ENCODE measurements at regions not wholly inside any gene's neighbourhood (a gene's known extent, or its start where the extent isn't known, plus 50 kb on each side); places are given as distances from the start of the nearest gene placed in this dataset.
"Not testable (repeated sequence)": the region's sequence is repeated elsewhere in the genome, so short reads cannot be mapped to it uniquely, and the experiment has no call there.

DNA sequence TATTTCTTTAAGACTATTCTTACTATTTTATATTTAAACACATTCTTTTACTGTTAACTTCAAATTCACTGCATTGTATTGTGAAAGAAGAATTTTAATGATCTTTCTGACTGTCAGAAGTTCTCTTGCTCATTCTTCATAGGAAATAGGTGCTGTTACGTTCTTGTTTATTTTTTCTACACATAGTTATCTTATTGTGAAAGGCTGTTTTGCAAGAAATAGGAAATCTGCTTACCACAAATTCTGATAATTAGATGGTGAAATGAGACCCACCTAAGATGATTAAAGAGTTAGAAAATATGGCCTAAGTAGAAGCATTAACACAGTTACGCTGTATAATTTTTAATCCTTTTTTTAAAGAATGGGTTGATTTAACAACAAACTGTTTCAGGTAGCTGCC is 316.1 kb upstream of the ZFP42 start:
- H3K27me3 ChIP-seq: no peaks in the 10 kb centered on the region
- intact Hi-C loops (cut with DNase I): no loop called here
- no peaks in the 10 kb centered on the region for H3K36me3 ChIP-seq
- H3K4me1 ChIP-seq: no peaks in the 10 kb centered on the region
- H3K4me3 ChIP-seq: no peak overlapping the region
- TF ChIP-seq, protein P1, sequence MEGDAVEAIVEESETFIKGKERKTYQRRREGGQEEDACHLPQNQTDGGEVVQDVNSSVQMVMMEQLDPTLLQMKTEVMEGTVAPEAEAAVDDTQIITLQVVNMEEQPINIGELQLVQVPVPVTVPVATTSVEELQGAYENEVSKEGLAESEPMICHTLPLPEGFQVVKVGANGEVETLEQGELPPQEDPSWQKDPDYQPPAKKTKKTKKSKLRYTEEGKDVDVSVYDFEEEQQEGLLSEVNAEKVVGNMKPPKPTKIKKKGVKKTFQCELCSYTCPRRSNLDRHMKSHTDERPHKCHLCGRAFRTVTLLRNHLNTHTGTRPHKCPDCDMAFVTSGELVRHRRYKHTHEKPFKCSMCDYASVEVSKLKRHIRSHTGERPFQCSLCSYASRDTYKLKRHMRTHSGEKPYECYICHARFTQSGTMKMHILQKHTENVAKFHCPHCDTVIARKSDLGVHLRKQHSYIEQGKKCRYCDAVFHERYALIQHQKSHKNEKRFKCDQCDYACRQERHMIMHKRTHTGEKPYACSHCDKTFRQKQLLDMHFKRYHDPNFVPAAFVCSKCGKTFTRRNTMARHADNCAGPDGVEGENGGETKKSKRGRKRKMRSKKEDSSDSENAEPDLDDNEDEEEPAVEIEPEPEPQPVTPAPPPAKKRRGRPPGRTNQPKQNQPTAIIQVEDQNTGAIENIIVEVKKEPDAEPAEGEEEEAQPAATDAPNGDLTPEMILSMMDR (IDR thresholded peaks at IDR 0.05): no peak
- no peak overlapping the region for H3K27ac ChIP-seq
- DNase-seq (ENCODE audit: low spot score in 2 of 2): no peak
- H3K9me3 ChIP-seq: no peaks in the 10 kb centered on the region

DNA sequence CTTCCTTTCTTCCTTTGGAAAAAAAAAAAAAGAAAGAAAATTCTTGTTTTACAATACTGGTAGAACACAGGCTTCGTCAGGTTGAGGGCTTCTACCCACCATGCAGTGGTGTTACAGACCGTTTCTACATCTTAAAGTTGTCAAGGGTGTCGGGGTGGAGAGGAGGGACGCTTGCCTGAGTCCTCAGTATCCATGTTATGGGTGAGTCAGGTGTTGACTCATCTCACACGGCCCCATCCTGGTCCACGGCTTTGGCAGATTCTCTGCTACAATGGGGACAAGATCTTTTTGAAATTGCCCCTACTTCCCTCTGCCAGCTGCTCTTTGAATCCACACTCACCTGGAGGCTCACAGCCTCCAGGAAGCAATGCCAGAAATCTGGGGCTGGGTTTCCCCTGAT is 310.3 kb upstream of the ZFP42 start:
- Histone ChIP-seq H3K27ac (no peak overlapping the region), H3K4me1 (no peaks in the 10 kb centered on the region), H3K36me3 (no peaks in the 10 kb centered on the region), H3K27me3 (no peaks in the 10 kb centered on the region), H3K9me3 (no peaks in the 10 kb centered on the region), H3K4me3 (no peak overlapping the region)
- no peak for DNase-seq (ENCODE audit: low spot score in 2 of 2)
- intact Hi-C loops (cut with DNase I): no loop called here
- TF ChIP-seq, protein P1 (IDR thresholded peaks at IDR 0.05): no peak

DNA sequence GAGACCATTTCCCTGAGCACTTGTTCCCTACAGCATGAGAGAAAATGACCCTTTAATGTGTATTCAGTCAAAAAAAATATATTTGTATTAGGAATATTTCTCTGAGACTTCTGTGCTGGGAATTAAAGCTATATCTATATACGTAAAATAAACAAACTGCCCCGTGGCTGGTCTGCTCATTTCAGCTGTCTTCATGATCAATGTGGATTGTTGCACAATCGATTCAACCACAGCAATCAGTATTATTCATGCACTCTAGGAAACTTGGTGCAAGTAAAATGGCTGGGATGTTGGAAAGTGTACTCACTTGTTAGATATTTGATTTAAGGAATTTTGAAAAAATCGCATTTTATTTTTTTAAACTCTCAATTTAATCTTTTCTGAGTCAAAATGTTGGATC is 307.9 kb upstream of the ZFP42 start:
- no peak overlapping the region for H3K27ac ChIP-seq
- TF ChIP-seq, protein P1 (IDR thresholded peaks at IDR 0.05): no peak
- no peak for DNase-seq (ENCODE audit: low spot score in 2 of 2)
- no peaks in the 10 kb centered on the region for H3K36me3 ChIP-seq
- no peaks in the 10 kb centered on the region for H3K4me1 ChIP-seq
- intact Hi-C loops (cut with DNase I): no loop called here
- no peaks in the 10 kb centered on the region for H3K27me3 ChIP-seq
- no peaks in the 10 kb centered on the region for H3K9me3 ChIP-seq
- H3K4me3 ChIP-seq: no peak overlapping the region

DNA sequence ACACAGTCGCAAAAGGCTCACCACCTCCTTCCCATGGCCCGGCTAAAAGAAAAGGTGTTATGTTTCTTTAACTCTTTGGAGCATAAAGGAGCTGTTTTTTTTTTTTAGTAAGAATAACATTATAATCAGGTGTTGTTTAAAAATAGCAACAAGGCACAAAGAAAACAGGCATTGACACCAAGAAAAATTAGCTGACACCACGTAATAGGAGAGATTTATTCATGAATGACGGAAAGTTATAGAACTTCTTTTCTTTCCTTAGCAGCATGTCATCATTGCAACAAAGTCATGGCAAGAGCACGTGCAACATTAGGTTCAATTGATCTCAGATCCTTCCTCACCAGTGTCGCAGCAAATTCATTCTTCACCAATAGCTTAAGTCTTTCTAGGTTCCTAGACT is 302.9 kb upstream of the ZFP42 start:
- Histone ChIP-seq H3K27ac (no peak overlapping the region), H3K4me1 (no peaks in the 10 kb centered on the region), H3K9me3 (no peaks in the 10 kb centered on the region), H3K36me3 (no peaks in the 10 kb centered on the region), H3K27me3 (no peaks in the 10 kb centered on the region), H3K4me3 (no peak overlapping the region)
- DNase-seq (ENCODE audit: low spot score in 2 of 2): no peak
- TF ChIP-seq, protein P1 (IDR thresholded peaks at IDR 0.05): no peak
- intact Hi-C loops (cut with DNase I): no loop called here

DNA sequence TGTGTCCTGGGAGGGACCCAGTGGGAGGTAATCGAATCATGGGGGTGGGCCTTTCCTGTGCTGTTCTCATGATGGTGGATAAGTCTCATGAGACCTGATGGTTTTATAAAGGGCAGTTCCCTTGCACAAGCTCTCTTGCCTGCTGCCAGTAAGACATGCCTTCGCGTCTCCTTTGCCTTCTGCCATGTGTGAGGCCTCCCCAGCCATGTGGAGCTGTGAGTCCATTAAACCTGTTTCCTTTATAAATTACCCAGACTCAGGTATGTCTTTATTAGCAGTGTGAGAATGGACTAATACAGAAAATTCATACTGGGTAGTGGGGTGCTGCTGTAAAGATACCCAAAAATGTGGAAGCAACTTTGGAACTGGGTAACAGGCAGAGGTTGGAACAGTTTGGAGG is 300.0 kb upstream of the ZFP42 start:
- H3K27ac ChIP-seq; intact Hi-C loops (cut with DNase I); H3K4me3 ChIP-seq; DNase-seq (ENCODE audit: low spot score in 2 of 2); H3K36me3 ChIP-seq; H3K9me3 ChIP-seq; H3K4me1 ChIP-seq; H3K27me3 ChIP-seq: not testable (repeated sequence)

DNA sequence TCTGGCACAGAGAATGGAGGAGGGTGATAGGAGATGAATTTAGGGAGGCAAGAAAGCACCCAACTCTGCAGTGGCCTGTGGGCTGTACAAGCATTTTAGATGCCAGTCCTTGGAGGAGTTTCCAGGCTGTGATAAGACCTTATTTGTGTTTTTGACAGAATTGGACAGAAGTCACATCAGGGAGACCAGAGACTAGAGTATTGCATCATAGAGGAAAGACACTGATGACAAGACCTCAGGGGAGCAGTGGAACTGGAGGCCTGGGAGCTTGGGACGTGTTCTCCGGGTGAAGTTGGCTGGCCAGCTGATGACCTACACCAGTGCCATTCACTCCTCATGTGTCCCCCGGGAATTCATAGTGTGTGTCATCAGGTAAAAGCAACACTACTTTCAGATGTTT is 284.0 kb upstream of the ZFP42 start:
- TF ChIP-seq, protein P1 (IDR thresholded peaks at IDR 0.05): no peak
- Histone ChIP-seq H3K27ac (no peak overlapping the region), H3K36me3 (no peaks in the 10 kb centered on the region), H3K27me3 (no peaks in the 10 kb centered on the region), H3K4me3 (no peak overlapping the region), H3K4me1 (no peaks in the 10 kb centered on the region), H3K9me3 (peaks cover 8 to 12% of the 10 kb centered on the region in 2 donors)
- intact Hi-C loops (cut with DNase I): no loop called here
- no peak for DNase-seq (ENCODE audit: low spot score in 2 of 2)

Data from ascending aorta (tissue), 2 donors.